Gastrocnemius medialis (tissue), 4 donors: ENCODE measurements at regions not wholly inside any gene's neighbourhood (a gene's known extent, or its start where the extent isn't known, plus 50 kb on each side); places are given as distances from the start of the nearest gene placed in this dataset.

Source experiments
- CTCF ChIP-seq, 5 experiments: fragments of 450-650 bp in 3 of 5; fragments of 200-600 bp in 2 of 5; sonication (generic) in 2 of 5; IDR thresholded peaks in 4 of 5; conservative IDR thresholded peaks in 1 of 5; 1 replicate in 4 of 5; 2 replicates in 1 of 5; pipeline ENCODE4 v1.5.1; 2016 to 2019; ENCODE audit warnings: antibody characterized with exemption in 5 of 5, mild to moderate bottlenecking in 3 of 5, moderate library complexity in 3 of 5
- POLR2A ChIP-seq, 2 donors: fragments of 450-650 bp; IDR thresholded peaks; one replicate each; pipeline ENCODE4 v1.6.1; 2017; ENCODE audit warnings: antibody characterized with exemption in 2 of 2, mild to moderate bottlenecking in 2 of 2, moderate library complexity in 2 of 2

- no peak for TF ChIP-seq CTCF (IDR thresholded peaks at IDR 0.05 in 4 of 5, conservative IDR thresholded peaks at IDR 0.05 in 1 of 5)
- TF ChIP-seq POLR2A (IDR thresholded peaks at IDR 0.05), result no peak
Measured at GRCh38 chr15:99507016-99507503, 58.7 kb upstream of the MEF2A start.
